Esophagus mucosa (tissue), 1 donor: ENCODE measurements at regions not wholly inside any gene's neighbourhood (a gene's known extent, or its start where the extent isn't known, plus 50 kb on each side); places are given as distances from the start of the nearest gene placed in this dataset.

Source experiments
- ATAC-seq: fragments of 200-7000 bp; cut with Tn5 transposase; one replicate; pipeline ENCODE4 v1.9.1; 2020
- donor health status: DM: yes; HTN: yes; CAD: no.

- no peak for ATAC-seq
These were observed 208.6 kb downstream of the PSAT1 start for GRCh38 chr9:78505546-78505945.

- no peak for ATAC-seq
These were observed 210.1 kb downstream of the PSAT1 start for GRCh38 chr9:78507037-78507436.

GRCh38 chr9:78510035-78510434 is 213.1 kb downstream of the PSAT1 start:
- no peak for ATAC-seq

- ATAC-seq: no peak
These were observed 218.2 kb downstream of the PSAT1 start for GRCh38 chr9:78515108-78515507.

GRCh38 chr9:78519786-78520185 is 222.9 kb downstream of the PSAT1 start:
- ATAC-seq: no peak

GRCh38 chr9:78521680-78522079 is 224.8 kb downstream of the PSAT1 start:
- no peak for ATAC-seq

GRCh38 chr9:78525986-78526560 is 229.1 kb downstream of the PSAT1 start:
- ATAC-seq: no peak

GRCh38 chr9:78533500-78533899 is 236.6 kb downstream of the PSAT1 start:
- no peak for ATAC-seq

- ATAC-seq: no peak
These were observed 242.3 kb downstream of the PSAT1 start for GRCh38 chr9:78539188-78539587.

GRCh38 chr9:78539904-78540303 is 243.0 kb downstream of the PSAT1 start:
- no peak for ATAC-seq

GRCh38 chr9:78541868-78542443 is 245.0 kb downstream of the PSAT1 start:
- no peak for ATAC-seq

GRCh38 chr9:78542491-78543181 is 245.7 kb downstream of the PSAT1 start:
- ATAC-seq: no peak

- ATAC-seq: no peak
These were observed 246.4 kb downstream of the PSAT1 start for GRCh38 chr9:78543353-78543752.

- no peak for ATAC-seq
These were observed 247.3 kb downstream of the PSAT1 start for GRCh38 chr9:78544230-78544629.

- no peak for ATAC-seq
These were observed 250.9 kb downstream of the PSAT1 start for GRCh38 chr9:78547831-78548230.

GRCh38 chr9:78548670-78549069 is 251.7 kb downstream of the PSAT1 start:
- ATAC-seq: no peak

- ATAC-seq: no peak
These were observed 252.8 kb downstream of the PSAT1 start for GRCh38 chr9:78549711-78550110.

- ATAC-seq: no peak
These were observed 255.9 kb downstream of the PSAT1 start for GRCh38 chr9:78552802-78553201.

GRCh38 chr9:78557540-78557939 is 260.6 kb downstream of the PSAT1 start:
- ATAC-seq: no peak

GRCh38 chr9:78559449-78559885 is 262.5 kb downstream of the PSAT1 start:
- no peak for ATAC-seq

- ATAC-seq: no peak
These were observed 265.1 kb downstream of the PSAT1 start for GRCh38 chr9:78562021-78562420.

- no peak for ATAC-seq
These were observed 266.3 kb downstream of the PSAT1 start for GRCh38 chr9:78563269-78563668.

GRCh38 chr9:78565481-78565880 is 268.6 kb downstream of the PSAT1 start:
- ATAC-seq: no peak

GRCh38 chr9:78566521-78566920 is 269.6 kb downstream of the PSAT1 start:
- no peak for ATAC-seq
